ENCODE measurements at regions not wholly inside any gene's neighbourhood (a gene's known extent, or its start where the extent isn't known, plus 50 kb on each side); places are given as distances from the start of the nearest gene placed in this dataset.

DNA sequence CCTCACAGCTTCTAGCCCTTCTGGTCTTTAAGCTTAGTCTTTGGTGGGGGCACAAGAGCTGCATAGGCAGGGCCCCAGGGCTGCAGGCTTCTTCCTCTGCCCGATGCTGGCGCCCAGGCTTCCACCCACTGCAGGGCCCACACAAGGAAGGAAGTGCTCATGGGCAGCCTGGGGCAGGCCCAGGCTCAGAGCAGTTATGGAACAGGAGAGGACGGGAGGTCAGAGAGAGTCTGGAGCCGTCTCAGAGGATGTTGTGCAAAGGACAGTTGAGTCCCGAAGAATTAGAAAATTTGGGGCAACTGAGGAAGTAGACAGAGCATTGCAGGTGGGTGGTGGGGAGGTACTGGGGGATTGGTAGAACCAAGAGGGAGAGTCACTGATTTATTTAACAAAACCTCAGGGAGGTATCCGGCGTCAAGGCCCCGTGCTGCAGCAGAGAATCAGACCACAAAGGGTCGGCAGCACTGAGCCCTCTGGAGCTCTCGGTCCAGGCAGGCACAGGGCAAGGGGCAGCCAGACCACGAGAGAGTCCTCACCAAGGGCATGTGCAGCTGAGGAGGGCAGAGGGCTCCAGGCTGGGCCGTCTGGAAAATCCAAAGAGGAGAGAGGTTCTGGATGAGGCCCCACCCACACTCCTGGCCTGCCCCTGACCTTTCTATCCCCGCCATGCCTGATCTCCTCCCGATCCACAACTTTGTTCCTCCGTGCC lies 110.8 kb upstream of the GLI2 start:
- TF ChIP-seq, protein P1, sequence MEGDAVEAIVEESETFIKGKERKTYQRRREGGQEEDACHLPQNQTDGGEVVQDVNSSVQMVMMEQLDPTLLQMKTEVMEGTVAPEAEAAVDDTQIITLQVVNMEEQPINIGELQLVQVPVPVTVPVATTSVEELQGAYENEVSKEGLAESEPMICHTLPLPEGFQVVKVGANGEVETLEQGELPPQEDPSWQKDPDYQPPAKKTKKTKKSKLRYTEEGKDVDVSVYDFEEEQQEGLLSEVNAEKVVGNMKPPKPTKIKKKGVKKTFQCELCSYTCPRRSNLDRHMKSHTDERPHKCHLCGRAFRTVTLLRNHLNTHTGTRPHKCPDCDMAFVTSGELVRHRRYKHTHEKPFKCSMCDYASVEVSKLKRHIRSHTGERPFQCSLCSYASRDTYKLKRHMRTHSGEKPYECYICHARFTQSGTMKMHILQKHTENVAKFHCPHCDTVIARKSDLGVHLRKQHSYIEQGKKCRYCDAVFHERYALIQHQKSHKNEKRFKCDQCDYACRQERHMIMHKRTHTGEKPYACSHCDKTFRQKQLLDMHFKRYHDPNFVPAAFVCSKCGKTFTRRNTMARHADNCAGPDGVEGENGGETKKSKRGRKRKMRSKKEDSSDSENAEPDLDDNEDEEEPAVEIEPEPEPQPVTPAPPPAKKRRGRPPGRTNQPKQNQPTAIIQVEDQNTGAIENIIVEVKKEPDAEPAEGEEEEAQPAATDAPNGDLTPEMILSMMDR (IDR thresholded peaks at IDR 0.05), result no peak

DNA sequence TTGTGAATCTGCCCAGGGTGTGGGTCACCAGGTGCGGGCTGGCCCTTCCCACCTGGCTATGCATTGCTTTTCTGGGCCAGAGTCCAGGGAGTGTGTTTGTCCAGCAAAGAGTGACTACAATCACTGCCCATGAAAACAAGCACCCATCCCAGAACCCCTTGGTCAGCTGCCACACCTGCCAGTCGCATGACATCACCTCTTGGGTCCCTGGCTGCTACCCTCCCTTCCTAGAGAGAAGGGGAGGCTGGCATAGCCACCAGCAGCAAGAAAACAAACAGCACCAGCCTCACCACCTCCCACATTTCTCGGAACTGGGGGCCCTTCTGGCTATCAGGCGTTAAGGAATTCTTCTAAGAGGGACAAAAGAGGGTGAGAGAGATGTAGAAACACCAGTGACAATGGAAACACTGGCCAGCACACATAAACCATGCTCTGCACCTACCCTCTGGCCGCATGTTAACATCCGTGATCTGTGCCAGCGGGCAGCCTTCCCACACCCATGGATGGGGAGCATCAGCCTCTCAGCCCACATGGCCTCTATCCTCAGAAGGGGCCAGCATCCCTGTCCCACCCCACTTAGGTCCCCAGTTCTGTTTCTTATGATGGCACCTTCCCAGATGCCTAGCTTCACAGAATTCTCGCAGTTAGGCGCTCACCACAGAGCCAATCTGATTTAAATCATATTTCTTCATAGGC lies 109.7 kb upstream of the GLI2 start:
- TF ChIP-seq, protein P1 (IDR thresholded peaks at IDR 0.05), result no peak

DNA sequence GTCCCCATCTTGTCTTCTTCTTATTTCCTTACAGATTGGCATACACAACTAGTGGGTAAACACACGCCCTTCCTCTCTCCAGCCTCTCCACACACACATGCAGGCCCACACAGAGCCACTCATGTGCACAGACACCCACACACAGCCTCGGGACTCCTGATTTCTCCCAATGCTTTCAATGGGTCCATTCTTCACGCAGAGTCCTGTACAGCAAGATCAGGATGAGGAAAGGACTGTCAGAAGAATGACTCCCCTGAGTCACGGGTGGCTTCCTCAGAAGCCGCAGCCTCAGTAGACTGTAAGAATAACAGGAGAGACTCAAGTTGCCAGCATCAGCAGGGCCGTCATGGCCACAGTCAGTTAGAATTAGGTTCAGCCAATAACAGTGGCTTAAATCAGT lies 109.1 kb upstream of the GLI2 start:
- TF ChIP-seq, protein P1 (IDR thresholded peaks at IDR 0.05), result no peak

DNA sequence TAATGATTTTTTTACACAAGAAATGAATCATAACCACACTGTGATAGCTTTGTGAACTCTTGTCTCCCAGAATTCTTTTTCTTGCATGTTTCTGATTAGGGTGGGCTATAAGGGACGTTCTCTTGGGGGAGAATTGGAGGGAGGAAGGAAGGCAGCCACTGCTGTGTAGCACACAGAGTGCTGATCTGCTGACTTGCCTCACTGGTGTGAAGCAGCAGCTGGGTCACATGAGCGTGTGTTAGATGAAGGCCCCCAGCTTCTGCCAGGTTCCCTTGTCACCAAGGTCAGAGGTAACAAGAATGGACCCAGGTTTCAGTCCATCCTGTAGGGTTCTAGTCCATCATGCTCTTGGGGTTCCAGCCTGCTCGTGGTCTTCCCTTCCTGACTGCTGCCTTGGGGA lies 107.4 kb upstream of the GLI2 start:
- TF ChIP-seq, protein P1 (IDR thresholded peaks at IDR 0.05), result no peak

DNA sequence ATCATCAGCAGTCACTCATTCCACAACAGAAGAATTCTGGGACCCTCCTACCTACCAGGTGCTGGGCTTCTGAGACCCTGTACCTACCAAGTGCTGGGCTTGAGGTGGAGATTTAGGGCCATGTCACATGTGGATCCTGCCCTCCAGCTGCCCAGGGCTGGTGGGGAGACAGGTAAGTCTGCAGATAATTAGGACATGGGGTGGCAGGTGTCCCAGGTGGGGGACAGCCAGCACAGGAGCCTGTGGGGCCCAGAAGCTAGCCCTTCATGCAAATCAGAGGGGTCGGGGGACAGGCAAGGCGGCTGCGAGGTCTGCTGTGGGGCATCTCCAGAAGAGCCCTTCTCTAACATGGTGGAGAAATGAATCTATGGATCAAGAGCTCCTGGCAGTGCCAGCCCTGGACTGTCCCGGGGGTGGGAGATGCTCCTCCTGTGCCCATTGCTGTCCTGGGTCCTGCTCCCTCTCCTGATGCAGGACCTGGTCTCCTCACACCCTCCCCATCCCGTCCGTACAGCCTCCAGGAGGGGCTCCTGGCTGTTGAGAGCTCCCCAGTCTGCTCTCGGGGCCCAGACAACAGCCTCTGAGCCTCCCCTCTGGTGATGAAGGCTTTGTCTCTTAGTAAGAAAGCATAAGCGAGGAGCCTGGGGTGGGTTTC lies 106.3 kb upstream of the GLI2 start:
- TF ChIP-seq, protein P1 (IDR thresholded peaks at IDR 0.05), result no peak

DNA sequence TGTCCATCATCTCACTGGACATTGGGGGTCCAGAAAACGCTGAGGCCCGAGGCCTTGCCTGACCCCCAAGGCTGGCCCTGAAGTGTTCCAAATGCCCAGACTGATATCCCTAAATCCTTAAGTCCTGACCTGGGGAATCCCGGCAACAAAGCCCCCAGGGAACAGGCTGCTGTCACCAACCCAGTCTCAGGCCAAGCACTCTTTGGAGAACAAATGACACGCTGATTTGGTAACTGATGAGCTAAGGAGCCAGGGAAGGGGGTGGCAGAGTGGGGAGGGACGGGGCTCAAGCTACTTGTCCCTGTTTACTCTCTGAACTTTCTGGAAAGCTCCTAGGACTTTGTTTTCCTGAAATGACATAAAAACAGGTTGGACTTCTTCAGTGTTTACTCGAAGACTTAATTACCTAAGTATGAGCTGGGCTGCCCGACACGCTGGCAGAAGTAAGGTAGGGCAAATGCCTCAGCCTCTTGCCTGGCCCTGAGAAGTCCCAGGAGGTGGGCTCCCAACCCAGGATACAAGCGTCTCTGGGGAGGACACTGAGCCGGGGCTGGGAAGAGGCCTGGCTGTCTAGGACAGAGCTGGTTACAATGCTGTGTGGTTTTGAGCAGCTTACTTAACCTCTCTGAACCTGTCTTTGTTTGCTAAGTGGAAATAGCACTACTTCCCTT lies 105.5 kb upstream of the GLI2 start:
- TF ChIP-seq, protein P1 (IDR thresholded peaks at IDR 0.05), result no peak

- TF ChIP-seq, protein P1 (IDR thresholded peaks at IDR 0.05), result no peak
These were observed 104.4 kb upstream of the GLI2 start for GRCh38 chr2:120631236-120631635.
